Keratinocyte (primary cell): ENCODE measurements at regions not wholly inside any gene's neighbourhood (a gene's known extent, or its start where the extent isn't known, plus 50 kb on each side); places are given as distances from the start of the nearest gene placed in this dataset.

Experiments used
- DNase-seq: peaks from one replicate; pipeline ENCODE4 v3.0.0-alpha.2; 2011; ENCODE audit warnings: low read depth, missing footprints, low spot score
- FAIRE-seq: peaks from 2 replicates; lab custom pipeline; 2011; peaks lifted over from hg19 to GRCh38; lab: Jason Lieb, UNC
- H2AFZ ChIP-seq: 2 replicates; pipeline ENCODE4 v1.6.0; 2012; ENCODE audit warnings: low read length, control low read depth, inconsistent platforms; ENCODE audit not compliant: control insufficient read depth
- H3K27ac ChIP-seq: 2 replicates; pipeline ENCODE4 v1.5.1; 2011; ENCODE audit warnings: low read length; ENCODE audit not compliant: control insufficient read depth, insufficient read depth
- H3K27me3 ChIP-seq: 3 replicates; pipeline ENCODE4 v1.6.0; 2011; ENCODE audit warnings: low read length; ENCODE audit not compliant: control insufficient read depth, insufficient read depth; ENCODE audit errors: extremely low read depth
- H3K36me3 ChIP-seq, 2 experiments: 2 replicates in 1 of 2; 3 replicates in 1 of 2; pipeline ENCODE4 v1.5.1; 2011; ENCODE audit warnings: low read length in 2 of 2, mild to moderate bottlenecking in 1 of 2; ENCODE audit not compliant: control insufficient read depth in 2 of 2, insufficient read depth in 2 of 2; ENCODE audit errors: extremely low read depth in 1 of 2
- H3K4me1 ChIP-seq: 3 replicates; pipeline ENCODE4 v1.5.1; 2011; ENCODE audit warnings: low read length; ENCODE audit not compliant: control insufficient read depth, insufficient read depth; ENCODE audit errors: extremely low read depth
- H3K4me2 ChIP-seq: 3 replicates; pipeline ENCODE4 v1.6.0; 2011; ENCODE audit warnings: low read depth, low read length; ENCODE audit not compliant: control insufficient read depth, insufficient read depth; ENCODE audit errors: extremely low read depth
- H3K4me3 ChIP-seq, 3 experiments: fragments of 200-600 bp in 1 of 3; sonication (generic) in 1 of 3; 2 replicates in 2 of 3; 3 replicates in 1 of 3; pipeline ENCODE4 v1.5.1; 2011 to 2016; ENCODE audit warnings: low read length in 3 of 3, mild to moderate bottlenecking in 3 of 3, control low read depth in 2 of 3, inconsistent platforms in 1 of 3, low read depth in 1 of 3, mixed read lengths in 1 of 3, mixed run types in 1 of 3, moderate library complexity in 1 of 3; ENCODE audit not compliant: control insufficient read depth in 2 of 3, insufficient read depth in 2 of 3; ENCODE audit errors: extremely low read depth in 1 of 3
- H3K79me2 ChIP-seq: 2 replicates; pipeline ENCODE4 v1.6.0; 2012; ENCODE audit warnings: low read length; ENCODE audit not compliant: control insufficient read depth, insufficient read depth
- H3K9ac ChIP-seq: 3 replicates; pipeline ENCODE4 v1.6.0; 2011; ENCODE audit warnings: low read length; ENCODE audit not compliant: control insufficient read depth, insufficient read depth; ENCODE audit errors: extremely low read depth
- H3K9me1 ChIP-seq: 3 replicates; pipeline ENCODE4 v1.6.0; 2011; ENCODE audit warnings: low read length; ENCODE audit not compliant: control insufficient read depth, insufficient read depth; ENCODE audit errors: extremely low read depth
- H3K9me3 ChIP-seq: 2 replicates; pipeline ENCODE4 v1.5.1; 2012; ENCODE audit warnings: low read depth, low read length; ENCODE audit not compliant: control insufficient read depth
- H4K20me1 ChIP-seq: 3 replicates; pipeline ENCODE4 v1.6.0; 2011; ENCODE audit warnings: low read length; ENCODE audit not compliant: control insufficient read depth, insufficient read depth; ENCODE audit errors: extremely low read depth
- CTCF ChIP-seq, 3 experiments: IDR thresholded peaks in 1 of 3; conservative IDR thresholded peaks in 1 of 3; optimal IDR thresholded peaks in 1 of 3; 2 replicates in 2 of 3; 3 replicates in 1 of 3; pipeline versions ENCODE3 to v1.5.1; 2011; ENCODE audit warnings: low read length in 3 of 3, mild to moderate bottlenecking in 3 of 3, moderate library complexity in 2 of 3, control low read depth in 1 of 3, inconsistent platforms in 1 of 3; ENCODE audit not compliant: insufficient read depth in 2 of 3; ENCODE audit errors: extremely low read depth in 1 of 3
- EZH2 ChIP-seq: IDR thresholded peaks from one replicate; pipeline ENCODE4 v1.6.1; 2012; ENCODE audit warnings: inconsistent platforms, mild to moderate bottlenecking, low read length, moderate library complexity
- dilution Hi-C: fragments of 300-500 bp; cut with MboI; formaldehyde crosslinking; loops from one replicate; pipeline ENCODE4 v1.7.0; 2020; ENCODE audit warnings: low sequenced_read_pairs; ENCODE audit not compliant: extremely low pct_ligation_motif_present

- dilution Hi-C loops, result no loop called here
- Histone ChIP-seq H3K27ac (no peak overlapping the region), H3K36me3 (no peaks in the 10 kb centered on the region), H3K9ac (no peak overlapping the region), H2AFZ (no peak overlapping the region), H3K9me3 (no peaks in the 10 kb centered on the region), H3K4me2 (no peak overlapping the region), H3K79me2 (no peaks in the 10 kb centered on the region), H3K27me3 (no peaks in the 10 kb centered on the region), H3K9me1 (no peaks in the 10 kb centered on the region), H3K4me1 (no peaks in the 10 kb centered on the region), H4K20me1 (no peaks in the 10 kb centered on the region), H3K4me3 (no peak overlapping the region)
- DNase-seq (no peak), FAIRE-seq (no peak)
- TF ChIP-seq EZH2 (no peak), CTCF (optimal IDR thresholded peaks at IDR 0.05 in 1 of 3, IDR thresholded peaks at IDR 0.05 in 1 of 3, conservative IDR thresholded peaks at IDR 0.05 in 1 of 3; ENCODE audit: extremely low read depth in 1 of 3, insufficient read depth in 2 of 3, low read length in 3 of 3) (no peak)
These were observed 712.2 kb downstream of the ETS1 start for GRCh38 chr11:127875131-127875530.

GRCh38 chr11:127873478-127873877 is 713.9 kb downstream of the ETS1 start:
- DNase-seq (no peak), FAIRE-seq (no peak)
- H3K9me3 ChIP-seq, result no peaks in the 10 kb centered on the region
- no peaks in the 10 kb centered on the region for H3K4me1 ChIP-seq
- no peaks in the 10 kb centered on the region for H4K20me1 ChIP-seq
- H3K9ac ChIP-seq, result no peak overlapping the region
- dilution Hi-C loops, result no loop called here
- H3K4me3 ChIP-seq, result no peak overlapping the region
- H3K79me2 ChIP-seq, result no peaks in the 10 kb centered on the region
- H3K36me3 ChIP-seq, result no peaks in the 10 kb centered on the region
- no peak overlapping the region for H3K27ac ChIP-seq
- H3K27me3 ChIP-seq, result no peaks in the 10 kb centered on the region
- TF ChIP-seq EZH2 (no peak), CTCF (optimal IDR thresholded peaks at IDR 0.05 in 1 of 3, IDR thresholded peaks at IDR 0.05 in 1 of 3, conservative IDR thresholded peaks at IDR 0.05 in 1 of 3; ENCODE audit: extremely low read depth in 1 of 3, insufficient read depth in 2 of 3, low read length in 3 of 3) (no peak)
- H3K9me1 ChIP-seq, result no peaks in the 10 kb centered on the region
- no peak overlapping the region for H3K4me2 ChIP-seq
- H2AFZ ChIP-seq, result no peak overlapping the region
